Stimulated activated effector memory CD8-positive, alpha-beta T cell treated with anti-CD3 and anti-CD28 coated beads, Interleukin-12 subunit alpha, Interleukin-12 subunit beta, amount 100 ng/mL, for 72 hours (primary cell): ENCODE measurements at regions not wholly inside any gene's neighbourhood (a gene's known extent, or its start where the extent isn't known, plus 50 kb on each side); places are given as distances from the start of the nearest gene placed in this dataset.
"Not testable (repeated sequence)": the region's sequence is repeated elsewhere in the genome, so short reads cannot be mapped to it uniquely, and the experiment has no call there.

ENCODE experiments used
- ATAC-seq: fragments of 150-1000 bp; cut with Tn5 transposase; 2 replicates; pipeline ENCODE4 v1.10.0; 2021
- DNase-seq, 2 donors: peaks; one replicate each; pipeline ENCODE4 v3.0.0; 2021 to 2022; ENCODE audit warnings: low spot score in 2 of 2
- H3K27ac Mint-ChIP-seq: one replicate; pipeline ENCODE4 v1.8.0; 2022; ENCODE audit warnings: mild to moderate bottlenecking, mixed read lengths
- H3K36me3 Mint-ChIP-seq: one replicate; pipeline ENCODE4 v1.8.0; 2022; ENCODE audit warnings: mild to moderate bottlenecking, mixed read lengths
- H3K4me1 Mint-ChIP-seq: one replicate; pipeline ENCODE4 v1.8.0; 2022; ENCODE audit warnings: mixed read lengths
- H3K4me3 Mint-ChIP-seq: one replicate; pipeline ENCODE4 v1.8.0; 2022; ENCODE audit warnings: mild to moderate bottlenecking, mixed read lengths
- H3K9me3 Mint-ChIP-seq: one replicate; pipeline ENCODE4 v1.8.0; 2022; ENCODE audit warnings: mixed read lengths

GRCh38 chr2:126154256-126154785, 501.6 kb upstream of the GYPC start:
- ATAC-seq: no peak
- Mint-ChIP-seq H3K9me3 (peaks cover 14% of the 10 kb centered on the region), H3K27ac (no peak overlapping the region), H3K36me3 (no peaks in the 10 kb centered on the region), H3K4me3 (no peak overlapping the region), H3K4me1 (no peaks in the 10 kb centered on the region)
- no peak for DNase-seq

- H3K4me3 Mint-ChIP-seq, H3K36me3 Mint-ChIP-seq, H3K9me3 Mint-ChIP-seq, H3K4me1 Mint-ChIP-seq, H3K27ac Mint-ChIP-seq, ATAC-seq, DNase-seq: not testable (repeated sequence)
Measured at GRCh38 chr2:126160950-126161349, 495.0 kb upstream of the GYPC start.

DNA sequence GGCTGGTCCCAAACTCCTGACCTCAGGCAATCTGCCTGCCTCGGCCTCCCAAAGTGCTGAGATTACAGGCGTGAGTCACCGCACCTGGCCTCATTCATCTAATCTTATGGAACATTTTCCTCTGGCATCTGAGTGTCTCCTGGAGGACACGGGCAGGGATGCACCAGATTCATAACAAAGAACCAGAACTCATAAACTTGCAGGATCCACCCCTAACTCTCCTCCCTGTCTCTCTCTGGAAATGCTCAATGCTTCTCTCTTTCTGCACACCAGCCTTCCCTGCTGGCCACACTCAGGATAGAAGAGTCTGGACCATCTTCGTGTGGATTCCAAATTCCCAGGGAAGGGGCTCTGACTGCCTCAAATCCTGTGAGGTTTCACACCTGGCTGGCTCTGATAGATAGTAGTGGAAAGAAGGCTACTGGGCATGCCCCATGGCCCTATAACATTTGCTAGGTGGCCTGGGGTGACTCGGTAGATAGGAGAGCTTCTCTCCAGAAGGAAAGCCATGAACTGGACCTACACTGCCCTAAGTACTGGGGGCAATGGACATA, 483.2 kb upstream of the GYPC start:
- DNase-seq (no peak), ATAC-seq (peak; percentile 27)
- Mint-ChIP-seq H3K4me1 (no peaks in the 10 kb centered on the region), H3K4me3 (no peak overlapping the region), H3K27ac (no peak overlapping the region), H3K36me3 (no peaks in the 10 kb centered on the region), H3K9me3 (peaks cover 2% of the 10 kb centered on the region)

DNA sequence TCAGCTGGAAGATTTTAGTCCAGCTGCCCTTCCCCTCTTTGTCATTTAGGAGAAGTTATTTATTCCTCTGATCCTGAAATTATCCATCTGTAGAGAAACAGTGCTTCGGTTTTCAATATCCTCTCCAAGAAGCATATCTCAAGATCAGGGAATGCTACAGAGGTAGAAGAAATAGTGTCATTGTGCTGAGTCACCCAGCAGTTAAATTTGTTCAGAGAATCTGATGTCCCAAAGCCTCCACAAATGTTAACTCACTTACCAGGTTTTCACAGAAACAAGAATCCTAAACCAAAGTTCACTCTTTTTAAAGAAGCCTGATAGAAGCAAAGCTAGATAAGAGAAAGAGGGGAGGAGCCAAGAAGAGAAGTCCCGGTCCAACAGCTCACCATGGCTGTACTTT, 480.7 kb upstream of the GYPC start:
- DNase-seq (no peak), ATAC-seq (no peak)
- Mint-ChIP-seq H3K4me1 (no peaks in the 10 kb centered on the region), H3K9me3 (peaks cover 2% of the 10 kb centered on the region), H3K4me3 (no peak overlapping the region), H3K27ac (no peak overlapping the region), H3K36me3 (no peaks in the 10 kb centered on the region)

DNA sequence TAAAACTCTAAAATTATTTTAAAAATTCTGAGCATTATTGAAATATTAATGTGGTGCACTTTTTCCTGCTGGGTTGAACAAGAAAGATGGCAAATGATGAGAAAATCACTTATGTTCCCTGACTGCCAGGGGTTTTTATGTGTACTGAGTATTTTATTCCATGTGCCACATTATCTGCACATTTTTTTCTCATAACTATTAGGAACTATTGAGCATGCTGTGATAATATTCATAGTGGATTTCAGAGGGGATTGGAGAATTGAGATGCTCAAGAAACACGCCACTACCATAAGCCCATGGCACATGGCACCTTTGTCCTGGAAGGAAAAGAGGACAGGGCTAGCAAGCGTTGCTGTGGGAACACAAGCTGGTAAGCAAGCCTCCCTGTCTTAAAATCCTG, 478.5 kb upstream of the GYPC start:
- ATAC-seq (no peak), DNase-seq (no peak)
- no peaks in the 10 kb centered on the region for H3K36me3 Mint-ChIP-seq
- no peaks in the 10 kb centered on the region for H3K9me3 Mint-ChIP-seq
- no peaks in the 10 kb centered on the region for H3K4me1 Mint-ChIP-seq
- no peak overlapping the region for H3K4me3 Mint-ChIP-seq
- H3K27ac Mint-ChIP-seq: no peak overlapping the region

DNA sequence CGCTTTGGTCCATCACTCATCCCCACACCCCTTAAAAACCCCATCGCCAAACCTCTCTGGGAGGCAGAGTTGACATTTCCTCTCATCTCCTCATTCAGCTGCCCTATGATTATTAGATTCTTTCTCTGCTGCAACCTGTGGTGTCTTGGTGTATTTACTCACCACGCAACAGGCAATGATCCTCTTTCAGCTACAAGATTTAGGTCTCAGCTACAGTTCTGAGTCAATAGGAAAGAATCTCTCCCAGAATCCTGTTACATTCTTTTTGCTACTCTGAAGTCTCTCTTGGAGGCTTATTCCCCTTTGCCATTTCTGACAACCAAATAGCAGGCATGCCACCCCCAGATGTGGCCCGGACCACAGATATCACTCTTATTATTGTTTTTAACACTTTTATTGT, 468.3 kb upstream of the GYPC start:
- Mint-ChIP-seq H3K4me1 (no peaks in the 10 kb centered on the region), H3K36me3 (no peaks in the 10 kb centered on the region), H3K9me3 (no peaks in the 10 kb centered on the region), H3K27ac (no peak overlapping the region), H3K4me3 (no peak overlapping the region)
- ATAC-seq (no peak), DNase-seq (no peak)

DNA sequence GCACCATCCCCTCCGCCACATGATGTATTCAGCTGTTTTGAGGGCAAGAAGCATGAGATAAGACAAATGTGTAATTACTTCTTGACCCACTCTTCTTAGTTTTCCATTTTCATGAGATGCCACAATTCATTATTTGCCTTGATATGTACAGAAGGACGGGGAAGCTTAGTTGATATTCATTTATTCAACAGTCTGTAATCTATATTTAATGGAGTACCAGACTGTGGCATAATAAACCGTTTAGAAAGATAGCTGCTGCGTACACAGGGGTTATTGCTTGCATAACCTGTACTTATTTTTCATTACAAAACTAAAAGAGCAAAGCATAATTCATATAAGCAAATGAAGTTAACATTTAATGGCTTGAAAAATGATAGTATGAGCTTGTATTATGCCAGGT, 466.4 kb upstream of the GYPC start:
- DNase-seq: no peak
- H3K9me3 Mint-ChIP-seq: no peaks in the 10 kb centered on the region
- no peak for ATAC-seq
- no peak overlapping the region for H3K27ac Mint-ChIP-seq
- H3K36me3 Mint-ChIP-seq: no peaks in the 10 kb centered on the region
- H3K4me1 Mint-ChIP-seq: no peaks in the 10 kb centered on the region
- no peak overlapping the region for H3K4me3 Mint-ChIP-seq

- Mint-ChIP-seq H3K4me1 (no peaks in the 10 kb centered on the region), H3K4me3 (no peak overlapping the region), H3K27ac (no peak overlapping the region), H3K36me3 (no peaks in the 10 kb centered on the region), H3K9me3 (peaks cover 6% of the 10 kb centered on the region)
- peak; percentile 28 for ATAC-seq
- no peak for DNase-seq
Measured at GRCh38 chr2:126200538-126200937, 455.4 kb upstream of the GYPC start.

DNA sequence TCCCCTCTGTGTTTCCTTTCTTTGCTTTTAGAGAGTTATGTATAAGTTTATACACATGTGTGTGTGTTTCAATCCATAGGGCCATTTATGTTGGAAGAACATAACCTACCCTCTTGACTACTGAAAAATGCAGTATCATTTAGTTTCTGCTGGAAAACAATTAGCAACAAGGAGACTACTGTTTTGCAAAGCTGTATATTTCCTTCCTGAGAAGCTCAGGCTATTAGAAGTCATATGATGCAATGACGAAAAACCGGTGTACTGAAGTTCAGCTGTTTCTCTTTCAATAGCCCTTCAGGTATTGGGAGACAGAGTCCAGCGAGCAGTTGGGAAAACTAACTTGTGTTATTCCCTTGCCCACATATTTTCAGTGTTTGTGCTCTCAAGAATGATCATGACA, 447.7 kb upstream of the GYPC start:
- DNase-seq (no peak), ATAC-seq (no peak)
- Mint-ChIP-seq H3K9me3 (no peaks in the 10 kb centered on the region), H3K4me3 (no peak overlapping the region), H3K36me3 (no peaks in the 10 kb centered on the region), H3K27ac (no peak overlapping the region), H3K4me1 (no peaks in the 10 kb centered on the region)

DNA sequence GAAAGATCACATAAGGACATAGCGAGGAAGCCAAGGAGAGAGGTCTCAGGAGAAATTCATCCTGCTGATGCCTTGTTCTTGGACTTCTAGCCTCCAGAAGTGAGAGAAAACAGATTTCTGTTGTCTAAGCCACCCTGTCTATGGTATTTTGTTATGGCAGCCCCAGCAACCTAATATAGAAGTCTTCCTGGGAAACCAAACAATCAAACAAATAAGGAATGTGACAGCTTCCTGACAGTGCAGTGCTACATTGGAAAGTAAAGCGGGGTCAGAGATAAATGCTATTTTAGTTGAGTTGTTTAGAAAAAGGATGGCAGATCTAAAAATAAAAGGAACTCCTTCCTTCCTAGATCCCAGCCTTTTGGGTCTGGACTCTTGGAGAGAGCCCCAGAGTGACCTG, 443.2 kb upstream of the GYPC start:
- H3K4me1 Mint-ChIP-seq: no peaks in the 10 kb centered on the region
- no peak for DNase-seq
- ATAC-seq: no peak
- H3K36me3 Mint-ChIP-seq: no peaks in the 10 kb centered on the region
- no peak overlapping the region for H3K27ac Mint-ChIP-seq
- no peak overlapping the region for H3K4me3 Mint-ChIP-seq
- no peaks in the 10 kb centered on the region for H3K9me3 Mint-ChIP-seq

DNA sequence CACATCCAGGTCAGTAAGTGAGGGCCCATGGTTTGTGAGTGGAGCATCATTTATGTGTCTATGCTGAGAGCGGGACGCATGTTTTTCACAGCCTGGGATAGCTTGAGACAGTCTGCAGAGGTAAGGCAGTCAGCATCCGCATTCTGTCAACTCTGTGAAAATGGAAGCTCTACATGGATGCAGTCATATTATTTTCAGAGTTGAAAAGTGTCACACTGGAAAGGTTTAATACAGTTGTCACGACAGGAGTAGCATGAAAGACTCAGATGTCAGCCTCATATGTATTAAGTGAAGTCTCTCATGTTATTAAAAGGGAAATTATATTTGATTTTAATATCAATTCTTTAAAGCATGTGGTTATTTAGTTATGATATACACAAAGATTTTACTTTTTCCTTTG, 436.9 kb upstream of the GYPC start:
- H3K4me3 Mint-ChIP-seq: no peak overlapping the region
- H3K9me3 Mint-ChIP-seq: peaks cover 2% of the 10 kb centered on the region
- no peak overlapping the region for H3K27ac Mint-ChIP-seq
- H3K4me1 Mint-ChIP-seq: no peaks in the 10 kb centered on the region
- H3K36me3 Mint-ChIP-seq: no peaks in the 10 kb centered on the region
- DNase-seq (no peak), ATAC-seq (no peak)

- no peak overlapping the region for H3K27ac Mint-ChIP-seq
- DNase-seq (no peak), ATAC-seq (no peak)
- H3K9me3 Mint-ChIP-seq: peaks cover 2% of the 10 kb centered on the region
- H3K36me3 Mint-ChIP-seq: no peaks in the 10 kb centered on the region
- H3K4me3 Mint-ChIP-seq: no peak overlapping the region
- no peaks in the 10 kb centered on the region for H3K4me1 Mint-ChIP-seq
Measured at GRCh38 chr2:126220331-126220730, 435.6 kb upstream of the GYPC start.

DNA sequence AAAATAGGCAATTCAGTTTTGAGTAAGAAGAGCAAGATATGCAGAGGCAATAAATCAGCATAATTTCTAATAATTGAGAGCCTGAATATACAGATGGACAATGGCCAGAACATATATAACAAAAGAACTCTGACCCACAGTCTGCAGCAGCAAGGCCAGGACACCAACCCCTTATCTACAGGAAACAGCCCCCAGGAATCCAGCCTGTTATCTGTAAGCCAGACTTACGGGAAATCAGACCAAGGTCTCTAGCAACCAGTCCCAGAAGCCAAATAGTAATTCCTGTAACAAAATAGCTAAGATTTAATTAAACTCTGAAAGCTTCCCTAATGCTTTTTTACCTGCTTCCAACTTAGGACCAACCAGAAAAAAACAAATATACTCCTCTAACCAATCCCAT, 434.5 kb upstream of the GYPC start:
- no peak overlapping the region for H3K27ac Mint-ChIP-seq
- peaks cover 2% of the 10 kb centered on the region for H3K9me3 Mint-ChIP-seq
- no peaks in the 10 kb centered on the region for H3K36me3 Mint-ChIP-seq
- H3K4me1 Mint-ChIP-seq: no peaks in the 10 kb centered on the region
- no peak overlapping the region for H3K4me3 Mint-ChIP-seq
- DNase-seq (no peak), ATAC-seq (no peak)

- ATAC-seq (no peak), DNase-seq (no peak)
- Mint-ChIP-seq H3K4me1 (no peaks in the 10 kb centered on the region), H3K27ac (no peak overlapping the region), H3K9me3 (peaks cover 2% of the 10 kb centered on the region), H3K4me3 (no peak overlapping the region), H3K36me3 (no peaks in the 10 kb centered on the region)
Measured at GRCh38 chr2:126222278-126222677, 433.7 kb upstream of the GYPC start.

DNA sequence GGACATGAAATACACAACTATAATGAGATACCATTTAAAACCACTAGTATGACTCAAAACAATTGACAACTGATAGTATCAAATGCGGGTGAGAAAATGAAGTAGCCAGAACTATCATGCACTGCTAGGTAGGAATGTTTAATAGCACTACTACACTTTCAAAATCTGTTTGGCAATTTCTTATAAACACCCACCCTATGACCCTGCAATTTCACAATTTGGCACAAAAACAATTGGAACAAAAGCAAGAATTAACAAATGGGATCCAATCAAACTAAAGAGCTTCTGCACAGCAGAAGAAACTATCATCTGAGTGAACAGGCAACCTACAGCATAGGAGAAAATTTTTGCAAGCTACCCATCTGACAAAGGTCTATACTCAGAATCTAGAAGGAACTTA, 431.2 kb upstream of the GYPC start:
- H3K36me3 Mint-ChIP-seq: no peaks in the 10 kb centered on the region
- H3K4me1 Mint-ChIP-seq: no peaks in the 10 kb centered on the region
- H3K9me3 Mint-ChIP-seq: peaks cover 4% of the 10 kb centered on the region
- ATAC-seq (no peak), DNase-seq (no peak)
- H3K4me3 Mint-ChIP-seq: no peak overlapping the region
- H3K27ac Mint-ChIP-seq: no peak overlapping the region

- H3K27ac Mint-ChIP-seq: no peak overlapping the region
Measured at GRCh38 chr2:126227250-126227649, 428.7 kb upstream of the GYPC start.

DNA sequence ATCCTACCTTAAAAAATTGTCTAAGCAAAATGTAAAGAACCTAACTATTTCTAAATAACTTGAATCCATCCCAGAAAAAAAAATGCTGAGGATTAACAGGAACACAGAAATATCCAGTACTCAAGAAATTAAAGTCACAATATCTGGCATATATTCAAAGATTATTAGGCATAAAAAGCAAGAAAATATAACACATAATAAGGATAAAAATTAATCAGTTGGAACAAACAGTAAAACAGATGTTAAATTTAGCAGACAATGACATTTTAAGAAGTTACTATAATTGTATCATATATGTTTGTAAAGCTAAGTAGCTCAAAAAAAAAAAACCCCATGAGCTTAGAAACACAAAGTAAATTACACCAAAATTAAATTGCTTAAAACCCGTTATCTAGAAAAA, 427.4 kb upstream of the GYPC start:
- Mint-ChIP-seq H3K36me3 (no peaks in the 10 kb centered on the region), H3K9me3 (peaks cover 4% of the 10 kb centered on the region), H3K27ac (no peak overlapping the region), H3K4me1 (no peaks in the 10 kb centered on the region), H3K4me3 (no peak overlapping the region)
- no peak for ATAC-seq
- DNase-seq: no peak

More at GRCh38 chr2:126227250-126227649, 428.7 kb upstream of the GYPC start:
- no peak overlapping the region for H3K4me3 Mint-ChIP-seq
- ATAC-seq (no peak), DNase-seq (no peak)
- H3K9me3 Mint-ChIP-seq: peaks cover 4% of the 10 kb centered on the region
- H3K36me3 Mint-ChIP-seq: no peaks in the 10 kb centered on the region
- H3K4me1 Mint-ChIP-seq: no peaks in the 10 kb centered on the region
